ENCODE measurements at regions not wholly inside any gene's neighbourhood (a gene's known extent, or its start where the extent isn't known, plus 50 kb on each side); places are given as distances from the start of the nearest gene placed in this dataset.

DNA sequence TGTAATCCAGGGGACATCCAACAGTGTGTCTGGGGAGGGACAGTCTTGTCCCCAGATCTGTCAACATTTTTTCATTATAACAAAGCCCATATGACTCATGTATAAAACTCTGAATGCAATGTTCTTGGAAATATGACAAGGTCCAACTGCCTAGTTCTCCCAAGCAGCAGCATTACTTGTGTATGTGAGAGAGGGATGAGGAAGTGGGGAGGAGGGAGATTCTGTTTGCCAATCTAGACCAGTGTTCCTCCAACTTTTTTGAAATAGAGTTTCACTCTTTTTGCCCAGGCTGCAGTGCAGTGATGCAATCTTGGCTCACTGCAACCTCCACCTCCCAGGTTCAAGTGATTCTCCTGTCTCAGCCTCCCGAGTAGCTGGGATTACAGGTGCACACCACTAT, 394.8 kb downstream of the DHX35 start:
- Histone ChIP-seq H3K36me3 (ENCODE audit: control insufficient read depth, insufficient read depth, low read length) (no peaks in the 10 kb centered on the region), H3K27ac (no peak overlapping the region)
- TF ChIP-seq, protein P1, sequence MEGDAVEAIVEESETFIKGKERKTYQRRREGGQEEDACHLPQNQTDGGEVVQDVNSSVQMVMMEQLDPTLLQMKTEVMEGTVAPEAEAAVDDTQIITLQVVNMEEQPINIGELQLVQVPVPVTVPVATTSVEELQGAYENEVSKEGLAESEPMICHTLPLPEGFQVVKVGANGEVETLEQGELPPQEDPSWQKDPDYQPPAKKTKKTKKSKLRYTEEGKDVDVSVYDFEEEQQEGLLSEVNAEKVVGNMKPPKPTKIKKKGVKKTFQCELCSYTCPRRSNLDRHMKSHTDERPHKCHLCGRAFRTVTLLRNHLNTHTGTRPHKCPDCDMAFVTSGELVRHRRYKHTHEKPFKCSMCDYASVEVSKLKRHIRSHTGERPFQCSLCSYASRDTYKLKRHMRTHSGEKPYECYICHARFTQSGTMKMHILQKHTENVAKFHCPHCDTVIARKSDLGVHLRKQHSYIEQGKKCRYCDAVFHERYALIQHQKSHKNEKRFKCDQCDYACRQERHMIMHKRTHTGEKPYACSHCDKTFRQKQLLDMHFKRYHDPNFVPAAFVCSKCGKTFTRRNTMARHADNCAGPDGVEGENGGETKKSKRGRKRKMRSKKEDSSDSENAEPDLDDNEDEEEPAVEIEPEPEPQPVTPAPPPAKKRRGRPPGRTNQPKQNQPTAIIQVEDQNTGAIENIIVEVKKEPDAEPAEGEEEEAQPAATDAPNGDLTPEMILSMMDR (IDR thresholded peaks at IDR 0.05), result no peak

DNA sequence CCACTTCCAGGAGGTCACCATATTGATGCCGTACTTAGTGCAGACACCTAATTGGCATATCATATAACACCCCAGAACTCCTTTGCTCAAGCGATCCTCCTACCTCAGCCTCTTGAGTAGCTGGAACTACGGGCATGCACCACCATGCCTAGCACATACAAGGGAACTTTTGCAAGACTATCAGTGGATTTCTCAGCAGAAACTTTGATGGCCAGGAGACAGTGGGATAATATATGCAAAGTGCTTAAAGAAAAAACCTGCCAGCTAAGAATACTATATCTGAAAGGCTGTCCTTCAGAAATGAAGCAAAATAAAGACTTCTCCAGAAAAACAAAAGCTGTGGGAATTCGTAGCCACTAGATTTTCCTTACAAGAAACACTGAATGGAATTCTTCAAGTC, 387.1 kb downstream of the DHX35 start:
- no peak overlapping the region for H3K4me3 ChIP-seq (ENCODE audit: low read depth, low read length)
- H3K36me3 ChIP-seq (ENCODE audit: control insufficient read depth, insufficient read depth, low read length), result no peaks in the 10 kb centered on the region
- no peak overlapping the region for H2AFZ ChIP-seq
- H3K27me3 ChIP-seq (ENCODE audit: control insufficient read depth, insufficient read depth, low read length), result no peaks in the 10 kb centered on the region
- no peaks in the 10 kb centered on the region for H3K79me2 ChIP-seq
- H3K27ac ChIP-seq, result no peak overlapping the region
- H3K4me2 ChIP-seq (ENCODE audit: low read length), result no peak overlapping the region
- TF ChIP-seq, protein P1 (IDR thresholded peaks at IDR 0.05), result no peak
- H3K9me3 ChIP-seq (ENCODE audit: control insufficient read depth, low read length), result no peaks in the 10 kb centered on the region
- H3K9ac ChIP-seq, result no peak overlapping the region
- no peaks in the 10 kb centered on the region for H3K4me1 ChIP-seq

More for the DNA sequence above, 394.8 kb downstream of the DHX35 start:
- Histone ChIP-seq H3K4me1 (no peaks in the 10 kb centered on the region), H2AFZ (no peak overlapping the region), H3K4me3 (ENCODE audit: low read depth, low read length) (no peak overlapping the region), H3K27me3 (ENCODE audit: control insufficient read depth, insufficient read depth, low read length) (no peaks in the 10 kb centered on the region), H3K9me3 (ENCODE audit: control insufficient read depth, low read length) (no peaks in the 10 kb centered on the region), H3K4me2 (ENCODE audit: low read length) (no peak overlapping the region), H3K9ac (no peak overlapping the region), H3K79me2 (no peaks in the 10 kb centered on the region)

DNA sequence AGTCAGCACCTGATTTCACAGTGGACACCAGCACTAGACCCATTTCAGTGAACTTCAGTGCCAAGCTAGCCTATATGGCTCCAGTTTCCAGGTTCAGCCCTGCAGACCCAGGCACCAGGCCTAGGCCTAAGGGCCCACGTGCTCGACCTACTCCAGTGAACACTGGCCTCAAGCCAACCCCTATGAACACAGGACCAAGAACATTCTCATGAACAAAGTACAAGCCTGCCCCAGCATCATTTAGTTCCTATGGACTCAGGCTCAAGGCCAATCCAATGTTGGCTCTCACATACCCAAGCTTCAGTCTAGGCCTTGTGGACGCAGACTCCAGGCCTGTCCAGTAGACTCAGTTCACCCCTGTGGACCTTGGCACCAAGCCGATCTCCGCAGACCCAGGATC, 385.5 kb downstream of the DHX35 start:
- no peak overlapping the region for H2AFZ ChIP-seq
- no peak overlapping the region for H3K9ac ChIP-seq
- TF ChIP-seq, protein P1 (IDR thresholded peaks at IDR 0.05), result no peak
- no peaks in the 10 kb centered on the region for H3K79me2 ChIP-seq
- no peak overlapping the region for H3K27ac ChIP-seq
- no peaks in the 10 kb centered on the region for H3K27me3 ChIP-seq (ENCODE audit: control insufficient read depth, insufficient read depth, low read length)
- H3K36me3 ChIP-seq (ENCODE audit: control insufficient read depth, insufficient read depth, low read length), result no peaks in the 10 kb centered on the region
- H3K4me2 ChIP-seq (ENCODE audit: low read length), result no peak overlapping the region
- no peaks in the 10 kb centered on the region for H3K4me1 ChIP-seq
- no peak overlapping the region for H3K4me3 ChIP-seq (ENCODE audit: low read depth, low read length)
- no peaks in the 10 kb centered on the region for H3K9me3 ChIP-seq (ENCODE audit: control insufficient read depth, low read length)

DNA sequence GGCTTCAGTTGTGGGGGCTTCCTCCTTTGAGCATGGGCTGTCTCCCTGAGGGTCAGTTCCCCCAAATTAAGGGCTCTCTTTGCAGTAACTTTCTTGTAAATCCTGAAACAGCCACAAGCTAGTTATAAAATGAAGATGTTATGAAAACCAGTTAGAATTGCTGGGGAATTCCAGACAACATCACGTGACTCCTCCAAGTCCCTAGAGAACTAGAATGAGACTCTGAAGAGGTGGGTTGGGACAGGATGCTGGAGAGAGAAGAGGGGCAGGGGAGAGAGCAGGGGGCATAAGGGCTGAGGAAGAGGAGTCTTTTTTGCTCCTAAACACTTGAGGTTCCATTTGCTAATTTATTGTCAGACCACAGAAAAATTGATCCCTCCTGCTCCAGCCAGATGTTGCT, 380.3 kb downstream of the DHX35 start:
- Histone ChIP-seq H3K9ac (no peak overlapping the region), H3K27me3 (ENCODE audit: control insufficient read depth, insufficient read depth, low read length) (no peaks in the 10 kb centered on the region), H3K4me1 (no peaks in the 10 kb centered on the region), H2AFZ (no peak overlapping the region), H3K4me3 (ENCODE audit: low read depth, low read length) (no peak overlapping the region), H3K4me2 (ENCODE audit: low read length) (no peak overlapping the region), H3K9me3 (ENCODE audit: control insufficient read depth, low read length) (no peaks in the 10 kb centered on the region), H3K27ac (no peak overlapping the region), H3K79me2 (no peaks in the 10 kb centered on the region), H3K36me3 (ENCODE audit: control insufficient read depth, insufficient read depth, low read length) (no peaks in the 10 kb centered on the region)
- TF ChIP-seq, protein P1 (IDR thresholded peaks at IDR 0.05), result no peak

DNA sequence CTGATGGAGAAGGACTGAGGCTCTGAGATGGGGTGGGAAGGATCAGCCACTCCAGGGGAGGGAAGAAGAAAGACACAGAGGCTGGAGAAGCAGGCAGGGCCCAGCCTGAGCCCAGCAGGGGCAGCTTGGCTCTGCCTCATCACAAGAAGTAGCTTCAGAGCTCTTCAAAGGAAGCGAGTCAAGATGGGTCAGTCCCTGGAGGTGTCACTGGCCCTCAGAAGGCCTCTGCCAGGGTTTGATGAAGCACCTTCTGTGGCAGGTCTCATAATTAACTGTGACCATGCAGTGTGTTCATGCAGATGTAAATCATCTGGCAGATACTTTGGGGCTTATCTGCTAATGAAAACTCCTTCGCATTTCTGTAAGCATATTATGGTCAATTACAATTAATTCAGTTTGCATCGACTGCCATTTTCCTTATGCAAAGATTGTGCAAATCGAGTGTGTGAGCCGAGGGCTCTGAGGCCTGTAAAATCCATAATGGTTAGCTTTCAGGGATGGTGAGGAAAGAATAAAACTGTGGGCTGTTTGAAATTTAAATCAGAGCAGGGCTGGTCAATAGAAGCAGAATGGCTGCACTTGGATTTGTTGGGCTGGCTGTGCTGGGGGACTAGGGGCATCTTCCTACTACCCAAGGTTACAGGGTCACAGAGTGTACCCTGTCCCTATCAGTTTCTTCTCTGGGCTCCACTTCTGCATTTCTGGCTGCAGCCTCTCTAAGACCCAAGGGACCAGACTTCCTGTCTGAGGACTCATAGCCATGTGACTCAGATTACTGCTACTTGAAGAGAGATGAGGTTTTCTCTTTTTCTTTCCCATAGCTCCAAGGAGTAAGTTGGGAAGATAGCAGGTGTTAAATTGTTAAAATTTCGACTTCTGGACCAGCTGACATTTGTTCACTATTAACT, 376.6 kb downstream of the DHX35 start:
- no peak overlapping the region for H2AFZ ChIP-seq
- no peak overlapping the region for H3K27ac ChIP-seq

More for the DNA sequence above, 376.6 kb downstream of the DHX35 start:
- no peaks in the 10 kb centered on the region for H3K27me3 ChIP-seq (ENCODE audit: control insufficient read depth, insufficient read depth, low read length)
- H3K9me3 ChIP-seq (ENCODE audit: control insufficient read depth, low read length), result no peaks in the 10 kb centered on the region
- TF ChIP-seq, protein P1 (IDR thresholded peaks at IDR 0.05), result no peak
- no peak overlapping the region for H3K4me2 ChIP-seq (ENCODE audit: low read length)
- H3K36me3 ChIP-seq (ENCODE audit: control insufficient read depth, insufficient read depth, low read length), result no peaks in the 10 kb centered on the region
- no peak overlapping the region for H3K9ac ChIP-seq
- no peak overlapping the region for H3K4me3 ChIP-seq (ENCODE audit: low read depth, low read length)
- no peaks in the 10 kb centered on the region for H3K79me2 ChIP-seq
- no peaks in the 10 kb centered on the region for H3K4me1 ChIP-seq

Data from parathyroid adenoma (tissue), 2 donors.